RWPE2 (cell line): ENCODE measurements at regions not wholly inside any gene's neighbourhood (a gene's known extent, or its start where the extent isn't known, plus 50 kb on each side); places are given as distances from the start of the nearest gene placed in this dataset.
A peak's percentile ranks its signal among the peaks of the same experiment; 100 is the strongest.

Experiments used
- ATAC-seq: fragments of 200-7000 bp; cut with Tn5 transposase; 3 replicates; pipeline ENCODE4 v1.9.1; 2021; ENCODE audit warnings: low read depth
- DNase-seq: peaks from one replicate; pipeline ENCODE4 v3.0.0-alpha.2; 2020; ENCODE audit warnings: low spot score
- H3K27ac ChIP-seq: fragments of 450-650 bp; 2 replicates; pipeline ENCODE4 v1.5.1; 2017; ENCODE audit warnings: mild to moderate bottlenecking; ENCODE audit not compliant: poor library complexity, severe bottlenecking
- H3K27me3 ChIP-seq: fragments of 250-450 bp; sonication (Bioruptor Pico); 2 replicates; pipeline ENCODE4 v1.5.1; 2021; ENCODE audit warnings: mild to moderate bottlenecking, moderate library complexity; ENCODE audit not compliant: insufficient read depth, poor library complexity, severe bottlenecking
- H3K36me3 ChIP-seq: fragments of 250-450 bp; sonication (Bioruptor Pico); 2 replicates; pipeline ENCODE4 v1.5.1; 2020; ENCODE audit warnings: low read depth, mild to moderate bottlenecking, moderate library complexity
- H3K4me1 ChIP-seq: fragments of 250-450 bp; sonication (Bioruptor Pico); 2 replicates; pipeline ENCODE4 v1.5.1; 2021; ENCODE audit warnings: mild to moderate bottlenecking, moderate library complexity; ENCODE audit not compliant: insufficient read depth, poor library complexity, severe bottlenecking
- H3K4me3 ChIP-seq: fragments of 250-450 bp; sonication (Bioruptor Pico); 2 replicates; pipeline ENCODE4 v1.5.1; 2021; ENCODE audit warnings: mild to moderate bottlenecking, moderate library complexity; ENCODE audit not compliant: severe bottlenecking
- H3K9me3 ChIP-seq: fragments of 250-450 bp; sonication (Bioruptor Pico); 2 replicates; pipeline ENCODE4 v1.5.1; 2021; ENCODE audit warnings: mild to moderate bottlenecking, moderate library complexity; ENCODE audit not compliant: severe bottlenecking
- CTCF ChIP-seq: fragments of 450-650 bp; IDR thresholded peaks from one replicate; pipeline ENCODE4 v1.5.1; 2017; ENCODE audit warnings: mild to moderate bottlenecking, moderate library complexity; ENCODE audit not compliant: poor library complexity, severe bottlenecking

- no peak for ATAC-seq
- Histone ChIP-seq H3K9me3 (no peaks in the 10 kb centered on the region), H3K4me1 (peaks cover 3% of the 10 kb centered on the region), H3K27me3 (no peaks in the 10 kb centered on the region), H3K36me3 (no peaks in the 10 kb centered on the region), H3K4me3 (no peak overlapping the region), H3K27ac (no peak overlapping the region)
- no peak for DNase-seq
- TF ChIP-seq CTCF = no peak
Measured at GRCh38 chrX:40928076-40928475, 157.2 kb upstream of the USP9X start.

- ATAC-seq (no peak), DNase-seq (no peak)
- H3K4me3 ChIP-seq = no peak overlapping the region
- no peak for TF ChIP-seq CTCF
- H3K4me1 ChIP-seq = peaks cover 7% of the 10 kb centered on the region
- H3K27ac ChIP-seq = no peak overlapping the region
- no peaks in the 10 kb centered on the region for H3K9me3 ChIP-seq
- H3K36me3 ChIP-seq = no peaks in the 10 kb centered on the region
- H3K27me3 ChIP-seq = no peaks in the 10 kb centered on the region
Measured at GRCh38 chrX:40931921-40932320, 153.3 kb upstream of the USP9X start.

GRCh38 chrX:40933132-40933705, 152.0 kb upstream of the USP9X start:
- no peak overlapping the region for H3K4me3 ChIP-seq
- H3K27me3 ChIP-seq = no peaks in the 10 kb centered on the region
- no peaks in the 10 kb centered on the region for H3K36me3 ChIP-seq
- no peaks in the 10 kb centered on the region for H3K9me3 ChIP-seq
- no peak for DNase-seq
- peaks cover 7% of the 10 kb centered on the region for H3K4me1 ChIP-seq
- no peak for ATAC-seq
- peak overlapping the region; percentile 35 for H3K27ac ChIP-seq
- TF ChIP-seq CTCF = no peak

- TF ChIP-seq CTCF = no peak
- no peak overlapping the region for H3K4me3 ChIP-seq
- H3K4me1 ChIP-seq = peaks cover 7% of the 10 kb centered on the region
- H3K27ac ChIP-seq = peak overlapping the region; percentile 35
- ATAC-seq (peak; percentile 31), DNase-seq (no peak)
- no peaks in the 10 kb centered on the region for H3K9me3 ChIP-seq
- no peaks in the 10 kb centered on the region for H3K36me3 ChIP-seq
- H3K27me3 ChIP-seq = no peaks in the 10 kb centered on the region
Measured at GRCh38 chrX:40933706-40934425, 151.4 kb upstream of the USP9X start.

- ATAC-seq = no peak
- no peak for TF ChIP-seq CTCF
- Histone ChIP-seq H3K27ac (no peak overlapping the region), H3K4me1 (peaks cover 7% of the 10 kb centered on the region), H3K9me3 (no peaks in the 10 kb centered on the region), H3K4me3 (no peak overlapping the region), H3K27me3 (no peaks in the 10 kb centered on the region), H3K36me3 (no peaks in the 10 kb centered on the region)
- DNase-seq = no peak
Measured at GRCh38 chrX:40936827-40937226, 148.4 kb upstream of the USP9X start.
